CD4-positive, alpha-beta T cell treated with Interferon alpha-2 for 1 hour (primary cell): ENCODE measurements at regions not wholly inside any gene's neighbourhood (a gene's known extent, or its start where the extent isn't known, plus 50 kb on each side); places are given as distances from the start of the nearest gene placed in this dataset.
"Not testable (repeated sequence)": the region's sequence is repeated elsewhere in the genome, so short reads cannot be mapped to it uniquely, and the experiment has no call there.

Experiments
- DNase-seq, 2 donors: peaks; one replicate each; pipeline ENCODE4 v3.0.0-alpha.2; 2020 to 2022

GRCh38 chr3:193909387-193909786 lies 226.6 kb upstream of the HES1 start:
- no peak for DNase-seq

- no peak for DNase-seq
These were observed 225.6 kb upstream of the HES1 start for GRCh38 chr3:193910310-193910709.

- no peak for DNase-seq
These were observed 224.8 kb upstream of the HES1 start for GRCh38 chr3:193910886-193911738.

- DNase-seq = no peak
These were observed 224.1 kb upstream of the HES1 start for GRCh38 chr3:193911784-193912340.

GRCh38 chr3:193912621-193913178 lies 223.2 kb upstream of the HES1 start:
- DNase-seq = no peak

- no peak for DNase-seq
These were observed 221.3 kb upstream of the HES1 start for GRCh38 chr3:193914602-193915001.

- no peak for DNase-seq
These were observed 220.8 kb upstream of the HES1 start for GRCh38 chr3:193915099-193915498.

GRCh38 chr3:193915613-193916012 lies 220.3 kb upstream of the HES1 start:
- no peak for DNase-seq

GRCh38 chr3:193917158-193917557 lies 218.8 kb upstream of the HES1 start:
- no peak for DNase-seq

- no peak for DNase-seq
These were observed 214.5 kb upstream of the HES1 start for GRCh38 chr3:193921465-193921864.

- DNase-seq = no peak
These were observed 213.7 kb upstream of the HES1 start for GRCh38 chr3:193922034-193922774.

GRCh38 chr3:193923958-193924357 lies 212.0 kb upstream of the HES1 start:
- DNase-seq = not testable (repeated sequence)

GRCh38 chr3:193926071-193926470 lies 209.9 kb upstream of the HES1 start:
- peak; percentile 4 to 12 for DNase-seq

GRCh38 chr3:193927413-193928206 lies 208.3 kb upstream of the HES1 start:
- DNase-seq = not testable (repeated sequence)

GRCh38 chr3:193928354-193929209 lies 207.4 kb upstream of the HES1 start:
- DNase-seq = no peak

- no peak for DNase-seq
These were observed 206.6 kb upstream of the HES1 start for GRCh38 chr3:193929373-193929772.

GRCh38 chr3:193929921-193930646 lies 205.9 kb upstream of the HES1 start:
- DNase-seq = no peak

- no peak for DNase-seq
These were observed 203.8 kb upstream of the HES1 start for GRCh38 chr3:193932136-193932535.

- DNase-seq = no peak
These were observed 203.4 kb upstream of the HES1 start for GRCh38 chr3:193932576-193932975.

GRCh38 chr3:193933451-193933850 lies 202.5 kb upstream of the HES1 start:
- no peak for DNase-seq

GRCh38 chr3:193935916-193936315 lies 200.0 kb upstream of the HES1 start:
- no peak for DNase-seq
